GM11168 (cell line): ENCODE measurements at regions not wholly inside any gene's neighbourhood (a gene's known extent, or its start where the extent isn't known, plus 50 kb on each side); places are given as distances from the start of the nearest gene placed in this dataset.
"Not testable (repeated sequence)": the region's sequence is repeated elsewhere in the genome, so short reads cannot be mapped to it uniquely, and the experiment has no call there.

Source experiments
- in situ Hi-C: fragments of 300-500 bp; cut with MboI; formaldehyde crosslinking; loops from one replicate; pipeline ENCODE4 v1.12.0; 2022; ENCODE audit warnings: low sequenced_read_pairs; ENCODE audit not compliant: unreplicated experiment

DNA sequence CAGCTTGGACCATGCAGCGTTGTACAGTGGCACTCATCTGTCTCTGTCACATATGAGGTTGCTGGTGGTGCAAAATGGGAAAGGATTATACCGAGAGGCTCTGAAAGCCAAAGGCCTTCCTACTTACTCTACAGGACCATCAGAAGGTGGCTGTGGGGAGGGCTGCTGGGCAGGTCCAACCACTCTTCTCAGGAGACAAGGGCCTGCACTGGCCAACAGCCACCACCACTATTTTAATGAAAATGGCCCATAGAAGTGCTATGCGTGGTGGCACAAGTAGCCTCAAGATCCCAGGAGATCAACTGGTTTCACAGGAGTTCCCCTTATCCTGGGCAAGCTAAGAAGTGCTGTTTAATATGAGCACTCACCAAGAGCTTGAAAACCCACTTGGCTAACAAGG, 52.3 kb downstream of the MRPL57 start:
- in situ Hi-C loops, result no loop called here

DNA sequence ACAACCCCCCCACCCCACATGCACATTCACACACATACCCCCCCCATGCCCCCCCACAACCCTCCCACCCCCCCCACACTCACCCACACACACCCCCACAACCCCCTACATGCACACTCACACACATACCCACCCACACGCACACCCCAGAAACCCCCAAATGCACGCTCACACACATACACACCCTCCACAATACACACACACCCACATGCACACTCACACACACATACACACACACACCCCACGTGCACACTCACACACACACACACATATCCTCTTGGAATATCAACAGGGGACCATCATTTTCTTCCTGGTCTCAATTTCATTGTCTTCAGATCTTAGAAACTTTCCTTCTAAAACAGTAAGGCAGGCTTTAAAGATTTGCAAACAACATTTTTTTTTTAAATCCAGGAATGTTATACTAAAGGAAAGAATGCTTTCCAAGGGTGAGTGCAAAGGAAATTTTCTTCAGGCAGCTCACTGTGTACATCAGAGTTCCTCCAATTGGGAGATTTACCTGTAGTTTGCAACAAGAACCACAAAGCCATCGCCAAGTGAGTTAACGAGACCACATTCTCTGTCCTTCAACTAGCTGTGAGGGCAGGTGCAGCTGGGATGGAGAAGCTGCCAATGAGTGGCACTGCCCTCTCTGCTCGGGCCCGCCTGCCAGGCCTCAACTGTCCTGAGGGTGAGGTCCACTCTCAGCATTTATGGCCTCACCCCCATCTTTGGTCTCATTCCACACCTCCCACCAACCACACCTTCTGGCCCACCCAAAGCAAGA, 53.0 kb downstream of the MRPL57 start:
- in situ Hi-C loops, result no loop called here

DNA sequence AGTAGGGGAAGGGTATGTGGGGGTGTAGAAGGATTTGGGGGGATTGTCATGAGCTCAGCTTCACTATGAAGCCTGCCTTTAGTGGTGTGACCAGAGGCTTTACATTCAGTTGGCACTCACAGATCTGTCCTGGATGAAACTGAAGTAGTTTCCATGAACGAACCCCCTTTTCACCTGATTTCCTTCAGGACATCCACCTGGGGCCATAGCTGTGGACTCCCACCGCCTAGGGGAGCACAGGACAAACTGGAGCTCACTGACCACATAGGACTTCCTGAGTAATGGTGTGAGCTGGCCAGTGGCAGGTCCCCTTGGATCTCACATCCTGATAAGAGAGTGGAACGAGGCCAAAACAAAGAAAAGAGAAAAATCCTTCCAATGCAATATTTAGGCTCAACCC, 54.1 kb downstream of the MRPL57 start:
- in situ Hi-C loops, result no loop called here

DNA sequence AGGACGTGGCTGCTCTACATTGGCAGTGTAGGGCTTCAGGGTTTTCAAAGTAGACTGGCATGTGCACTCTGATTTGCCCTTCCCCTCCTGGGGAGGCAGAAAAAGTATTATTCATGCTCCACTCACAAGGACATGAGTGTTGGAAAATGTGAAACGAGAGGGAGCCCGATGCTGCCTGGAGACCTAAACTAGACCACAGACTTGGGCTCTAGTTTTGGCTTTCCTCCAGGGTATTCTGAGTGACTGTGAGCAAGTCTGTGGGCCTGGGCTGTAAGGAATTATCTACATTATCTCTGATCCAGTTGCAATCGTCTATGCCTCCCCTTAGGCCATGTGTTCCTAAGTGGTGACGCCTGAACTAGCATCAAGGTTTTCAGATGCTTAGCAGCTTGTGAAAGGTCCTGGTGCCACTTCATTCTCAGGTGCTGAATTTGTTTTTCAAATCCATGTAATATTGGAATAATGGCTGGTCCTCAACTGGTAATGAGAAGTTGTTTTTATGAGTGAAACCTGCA, 55.0 kb downstream of the MRPL57 start:
- in situ Hi-C loops, result no loop called here

DNA sequence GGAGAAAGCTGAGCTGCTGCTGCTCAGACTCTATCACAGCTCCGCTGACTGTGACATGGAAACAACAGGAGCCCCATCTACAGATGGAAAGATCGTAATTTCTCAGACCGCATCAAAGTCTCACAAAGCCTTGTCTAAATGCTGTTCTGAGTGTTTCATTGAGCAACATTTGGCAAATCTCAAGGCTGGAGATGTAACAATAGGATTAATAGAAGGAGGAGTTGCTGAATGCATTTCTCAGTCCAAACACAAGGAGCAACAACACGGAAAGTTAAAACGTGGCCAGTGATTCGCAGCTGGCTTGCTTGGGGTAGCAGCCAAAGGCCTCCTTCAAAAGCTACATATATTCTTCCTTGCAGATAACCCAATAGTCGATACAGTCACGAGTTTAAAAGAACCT, 55.7 kb downstream of the MRPL57 start:
- in situ Hi-C loops, result no loop called here

DNA sequence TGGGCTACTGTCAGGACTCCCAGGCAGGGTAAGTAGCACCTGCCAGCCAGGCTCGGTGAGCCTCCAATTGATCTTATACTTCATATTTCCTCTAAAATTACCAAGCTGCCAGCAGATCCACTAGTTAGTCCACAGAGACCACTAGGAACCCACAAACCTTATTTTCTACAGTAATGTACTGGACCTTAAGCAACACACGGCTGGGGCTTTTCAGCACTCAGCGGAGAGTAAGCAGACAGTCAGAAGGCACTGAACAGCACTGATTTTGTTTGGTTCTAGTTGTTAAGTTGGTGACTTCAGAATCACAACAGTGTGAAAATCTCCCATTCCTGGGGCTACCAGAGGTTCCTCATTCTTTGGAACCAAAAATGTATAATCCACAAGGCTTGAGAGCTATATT, 56.1 kb downstream of the MRPL57 start:
- in situ Hi-C loops, result no loop called here

DNA sequence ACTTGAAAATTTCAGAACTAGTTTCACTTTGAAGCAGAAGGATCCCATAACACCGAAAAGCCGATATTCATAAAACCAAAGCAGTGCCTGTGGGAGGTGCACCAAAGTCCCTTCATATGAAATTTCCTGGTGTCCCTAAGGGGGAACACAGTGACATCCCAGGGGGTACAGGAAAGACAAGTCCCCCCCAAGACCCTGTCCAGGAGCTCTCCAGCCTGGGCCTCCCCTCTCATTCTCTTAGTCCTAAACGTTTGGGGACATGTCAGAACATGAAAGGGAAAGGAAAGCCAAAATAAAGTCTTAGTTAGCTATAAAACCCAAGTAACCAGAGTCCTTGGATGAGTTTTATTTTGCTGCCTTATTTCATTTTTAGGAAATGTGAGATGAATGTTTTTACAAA, 56.6 kb downstream of the MRPL57 start:
- in situ Hi-C loops, result no loop called here

DNA sequence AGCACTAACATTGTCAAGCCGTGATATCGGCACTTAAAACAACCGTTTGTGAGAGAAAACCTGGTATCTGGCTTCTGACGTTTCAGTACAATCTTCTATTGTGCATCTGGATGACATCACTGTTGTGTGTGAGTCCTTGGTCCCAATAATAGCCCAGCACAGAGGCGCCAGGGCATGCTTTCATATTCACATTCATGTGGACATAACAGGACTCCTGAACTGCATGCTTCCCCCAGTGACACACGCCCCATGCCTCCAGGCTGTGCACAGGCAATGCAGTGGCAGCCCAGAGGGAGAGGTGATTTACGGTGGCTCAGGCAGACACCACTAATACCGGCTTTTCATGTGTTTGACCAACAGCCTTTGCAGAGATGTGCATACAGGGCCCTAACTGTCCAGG, 58.1 kb downstream of the MRPL57 start:
- in situ Hi-C loops, result no loop called here

DNA sequence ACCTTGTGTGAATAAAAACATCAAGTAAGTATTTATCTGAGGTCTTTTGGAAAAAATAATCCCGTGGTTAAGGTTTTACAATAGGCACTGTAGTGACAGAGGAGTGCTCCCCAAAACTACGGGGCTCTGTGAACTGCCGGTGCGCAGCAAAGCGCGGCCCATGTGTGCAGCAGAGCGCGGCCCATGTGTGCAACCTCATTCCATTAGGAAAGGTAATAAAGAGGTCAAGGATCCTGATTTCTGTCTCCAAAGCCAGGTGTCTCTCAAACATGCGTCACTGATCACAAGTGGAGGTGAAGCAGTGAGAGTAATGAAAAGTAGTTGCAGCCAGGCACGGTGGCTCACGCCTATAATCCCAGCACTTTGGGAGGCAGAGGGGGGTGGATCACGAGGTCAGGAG, 58.7 kb downstream of the MRPL57 start:
- in situ Hi-C loops, result no loop called here

DNA sequence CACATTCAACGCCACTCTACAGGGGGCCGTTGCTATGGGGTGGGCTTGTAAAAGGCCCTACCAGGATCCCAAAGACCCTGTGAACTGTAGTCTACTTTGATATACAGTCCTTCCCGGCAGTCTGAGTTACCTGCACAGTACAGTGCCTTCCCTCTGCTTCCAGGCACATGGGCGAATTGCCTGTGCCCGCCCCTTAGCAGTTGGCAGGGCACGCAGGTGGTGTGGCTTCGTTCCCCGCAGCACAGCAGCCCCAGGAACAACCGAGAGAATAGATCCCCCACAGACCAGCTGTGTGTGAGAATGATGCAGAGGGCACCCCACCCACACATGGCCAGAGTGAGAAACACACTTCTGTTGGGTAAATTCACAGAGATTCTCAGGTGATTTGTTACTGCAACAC, 60.6 kb downstream of the MRPL57 start:
- in situ Hi-C loops, result no loop called here

DNA sequence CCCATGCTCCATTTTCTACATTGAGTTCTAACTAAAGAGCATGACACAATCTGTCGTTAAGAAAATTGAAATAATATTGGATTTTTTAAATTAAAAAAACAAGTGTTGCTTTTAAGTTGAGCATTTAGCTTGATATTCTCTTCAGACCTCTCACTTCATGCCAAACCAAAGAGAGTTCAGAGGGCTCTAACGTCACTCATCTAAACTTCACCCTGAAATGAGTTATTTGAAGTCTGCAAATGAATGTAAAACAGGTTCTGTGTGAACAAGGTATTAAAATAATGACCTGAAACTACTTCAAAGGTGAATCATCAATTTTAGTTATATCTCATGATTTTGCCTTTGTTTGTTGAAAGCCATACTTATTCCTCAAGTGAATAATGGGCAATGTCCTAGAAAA, 61.8 kb downstream of the MRPL57 start:
- in situ Hi-C loops, result no loop called here

DNA sequence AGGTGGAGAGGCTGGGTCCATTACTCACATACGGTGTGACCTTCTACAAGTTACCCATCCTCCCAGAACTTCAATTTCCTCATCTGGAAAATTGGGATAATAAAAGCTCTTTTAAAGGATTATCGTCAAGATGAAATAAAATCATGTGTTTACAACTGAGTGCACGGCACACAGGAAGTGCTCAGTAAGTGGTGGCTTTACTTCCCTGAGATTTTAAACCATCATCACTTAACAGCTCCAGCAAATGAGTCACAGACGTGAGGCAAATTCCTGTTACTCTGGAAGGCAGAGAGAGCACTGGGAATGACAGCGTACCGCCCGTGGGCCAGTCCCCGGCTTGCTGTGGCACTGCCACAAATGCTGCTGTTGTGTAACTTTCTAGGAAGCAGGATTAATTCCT, 64.1 kb downstream of the MRPL57 start:
- in situ Hi-C loops, result no loop called here

DNA sequence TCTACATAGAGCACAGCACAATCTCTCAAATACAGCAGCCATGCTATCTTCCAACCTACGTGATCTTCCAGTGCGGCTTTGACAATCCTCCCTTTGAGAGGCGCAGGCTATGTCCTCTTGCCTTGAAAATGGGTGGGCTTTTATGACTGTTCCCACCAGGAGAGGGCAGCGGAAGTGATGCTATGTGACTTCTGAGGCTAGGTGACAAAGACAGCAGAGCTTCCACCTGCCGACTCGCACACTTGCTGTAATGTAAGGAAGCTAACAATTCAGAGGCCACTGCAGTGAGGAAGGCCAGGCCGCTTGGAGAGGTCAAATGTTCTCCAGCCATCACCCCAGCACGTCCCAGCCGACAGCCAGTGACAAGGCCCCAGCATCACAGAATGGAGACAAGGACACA, 65.8 kb downstream of the MRPL57 start:
- in situ Hi-C loops, result no loop called here

DNA sequence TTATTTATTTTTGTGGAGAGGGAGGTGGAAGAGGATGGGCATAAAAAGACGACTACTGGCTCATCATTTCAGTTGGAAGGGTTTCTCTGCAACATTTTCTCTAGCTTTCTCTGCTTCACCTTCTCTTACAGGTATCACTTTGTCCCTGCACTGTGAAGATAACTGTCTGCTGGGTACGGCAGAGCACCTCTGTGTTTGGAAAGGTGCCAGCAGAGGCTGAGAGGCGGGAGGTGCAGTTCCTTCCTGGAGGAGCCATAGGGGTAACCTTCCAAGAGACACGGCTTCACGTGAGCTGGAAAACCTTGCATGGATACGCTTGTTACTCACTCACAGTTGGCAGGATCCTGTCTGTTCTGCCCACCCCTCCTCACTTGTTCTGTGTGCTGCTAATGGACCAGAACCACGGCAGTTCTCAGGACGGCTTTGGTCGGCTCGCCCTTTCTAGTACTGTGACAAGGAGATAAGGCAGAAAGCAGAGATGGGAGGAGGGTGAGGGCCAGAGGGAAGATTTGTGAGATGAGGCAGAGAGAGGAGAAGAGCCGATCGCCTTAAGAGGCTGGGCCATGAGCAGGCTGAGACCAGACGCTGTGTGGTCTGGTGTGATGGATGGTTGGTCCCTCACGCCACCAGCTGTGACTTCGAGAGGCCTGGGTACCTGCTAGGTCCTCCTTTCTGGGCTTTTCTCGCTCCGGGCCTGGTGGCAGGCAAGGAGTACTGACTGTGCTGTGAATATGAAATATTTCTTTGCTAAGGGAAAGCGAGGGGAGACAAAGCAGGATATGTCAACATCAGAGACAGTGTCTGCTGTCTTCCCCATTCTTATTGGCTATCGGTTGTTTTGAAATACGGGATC, 66.8 kb downstream of the MRPL57 start:
- in situ Hi-C loops, result no loop called here

DNA sequence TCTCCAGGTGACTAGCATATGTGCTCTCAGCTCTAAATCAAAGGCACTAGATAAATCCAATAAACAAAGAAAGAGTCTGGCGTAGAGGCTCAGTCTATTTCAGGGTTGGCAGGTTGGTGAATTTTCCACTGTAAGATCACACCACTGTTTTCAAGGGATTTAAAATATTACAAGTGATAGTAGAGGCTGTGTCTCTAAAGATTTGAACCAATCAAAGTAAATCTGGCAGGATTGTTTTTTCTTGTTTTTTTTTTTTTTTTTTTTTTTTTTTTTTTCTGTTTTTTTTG, 67.4 kb downstream of the MRPL57 start:
- in situ Hi-C loops, result not testable (repeated sequence)

DNA sequence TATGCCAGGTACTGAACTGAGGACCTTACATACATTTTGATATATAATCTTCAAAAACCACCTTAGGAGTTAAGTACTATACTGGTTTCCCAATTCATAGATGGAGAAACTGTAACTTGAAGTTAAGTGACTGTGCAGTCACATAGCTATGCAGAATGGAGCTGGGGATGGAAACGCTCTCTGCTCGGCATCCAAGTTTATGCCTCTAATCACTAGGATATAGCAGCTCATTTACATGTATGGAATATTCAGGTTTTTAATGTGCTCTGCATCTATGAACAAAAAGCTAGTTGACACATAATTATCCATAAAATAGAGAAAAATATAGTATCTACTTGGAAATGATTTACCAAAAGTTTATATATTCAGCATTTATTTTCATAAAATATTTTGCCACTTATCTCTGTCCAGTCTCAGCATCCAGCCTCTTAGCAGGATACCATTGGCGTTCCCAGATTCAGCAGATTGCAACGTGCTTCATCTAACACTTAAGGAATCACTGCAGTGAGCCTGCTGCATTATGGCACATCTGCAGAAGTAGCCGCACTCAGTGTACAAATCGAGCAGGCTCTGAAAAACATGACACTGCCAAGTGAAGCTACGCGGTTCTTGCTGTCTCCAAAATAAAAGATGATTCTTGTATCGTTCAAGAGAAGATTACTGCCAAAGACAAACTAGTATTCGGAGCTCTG, 70.4 kb downstream of the MRPL57 start:
- in situ Hi-C loops, result no loop called here

DNA sequence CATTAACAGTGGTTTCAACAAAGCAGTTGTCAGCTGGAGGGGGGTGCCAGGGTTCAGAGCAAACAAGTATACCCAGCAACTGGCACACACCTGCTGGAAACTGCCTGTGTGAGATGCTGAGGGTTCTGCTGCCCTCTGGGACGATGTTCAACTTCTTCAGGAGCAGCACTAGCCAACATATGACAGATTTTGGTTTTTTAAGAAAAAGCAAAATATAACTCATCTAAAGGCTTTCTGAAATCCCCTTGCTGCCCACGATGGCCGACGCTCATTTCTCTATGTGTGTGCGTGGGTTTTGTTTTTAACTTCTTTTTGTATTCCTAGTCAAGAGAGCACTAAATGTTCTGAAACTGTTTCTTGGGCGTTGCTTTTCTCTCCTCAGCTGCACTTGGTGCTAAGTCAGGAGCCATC, 79.9 kb downstream of the MRPL57 start:
- in situ Hi-C loops, result no loop called here

DNA sequence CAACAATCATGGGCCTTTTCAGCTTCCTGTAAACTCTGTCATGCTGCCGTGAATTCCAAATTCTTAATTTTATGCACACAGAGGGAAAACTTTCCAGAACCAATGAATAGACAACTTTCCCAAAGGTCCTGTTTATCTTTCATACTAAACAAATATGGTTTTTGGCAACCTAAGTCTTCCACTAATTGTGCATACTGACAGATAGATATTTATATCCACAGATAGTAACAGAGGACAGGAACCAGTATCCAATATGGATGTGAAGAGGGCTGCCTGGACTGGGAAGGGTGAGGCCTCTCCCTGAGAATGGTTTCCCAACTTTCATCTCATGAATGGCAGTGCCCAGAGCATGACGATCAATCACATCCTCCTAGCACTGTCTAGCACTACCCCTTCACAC, 80.4 kb downstream of the MRPL57 start:
- in situ Hi-C loops, result no loop called here

DNA sequence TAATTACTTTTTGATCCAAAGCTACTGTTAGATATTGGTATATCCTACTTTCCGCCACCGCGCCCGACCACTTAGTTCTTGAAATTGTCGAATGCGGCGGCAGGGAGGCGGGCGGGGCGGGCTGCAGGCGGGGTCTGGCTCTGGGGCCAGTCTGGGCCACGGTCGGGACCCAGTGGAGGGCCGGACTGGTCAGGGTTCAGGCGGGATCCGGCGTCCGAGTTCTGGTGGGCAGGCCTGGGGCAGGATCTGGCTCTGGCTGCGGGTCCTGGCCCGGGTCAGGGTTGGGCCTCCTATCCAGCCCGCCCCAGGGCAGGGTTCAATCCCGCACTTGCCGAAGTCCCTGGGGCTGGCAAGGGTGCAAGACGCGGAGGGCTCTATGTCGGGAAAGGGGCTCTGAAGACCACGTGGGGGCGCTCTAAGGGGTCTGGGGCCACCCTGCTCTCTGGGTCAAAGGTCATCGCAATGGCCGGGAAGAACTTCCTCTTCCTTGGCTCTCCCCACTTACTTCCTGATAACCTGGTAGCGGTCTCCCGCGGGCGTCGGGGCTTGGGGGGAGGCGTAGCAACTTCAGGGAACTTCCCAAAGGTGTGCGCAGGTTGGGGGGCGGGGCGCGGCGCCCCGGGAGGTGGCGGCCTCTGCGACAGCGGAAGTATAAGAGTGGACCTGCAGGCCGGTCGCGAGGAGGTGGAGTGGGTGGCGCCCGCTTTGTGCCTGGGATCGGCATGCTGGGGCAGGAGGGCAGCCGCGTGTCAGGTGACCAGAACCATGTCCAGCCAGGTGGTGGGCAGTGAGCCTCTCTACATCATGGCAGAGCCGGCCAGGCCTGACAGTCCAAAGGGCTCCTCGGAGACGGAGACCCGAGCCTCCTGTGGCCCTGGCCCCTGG, 83.4 kb downstream of the MRPL57 start:
- in situ Hi-C loops, result no loop called here
